HG02623 (cell line): ENCODE measurements at regions not wholly inside any gene's neighbourhood (a gene's known extent, or its start where the extent isn't known, plus 50 kb on each side); places are given as distances from the start of the nearest gene placed in this dataset.
"Not testable (repeated sequence)": the region's sequence is repeated elsewhere in the genome, so short reads cannot be mapped to it uniquely, and the experiment has no call there.

Experiments
- ATAC-seq: cut with Tn5 transposase; IDR thresholded peaks from one replicate; pipeline ENCODE4 v1.9.1; 2021; ENCODE audit warnings: moderate library complexity; ENCODE audit not compliant: unreplicated experiment

- no peak for ATAC-seq
Observed at GRCh38 chr2:204407204-204408014, 137.9 kb upstream of the PARD3B start.

- not testable (repeated sequence) for ATAC-seq
Observed at GRCh38 chr2:204412782-204413181, 132.5 kb upstream of the PARD3B start.

DNA sequence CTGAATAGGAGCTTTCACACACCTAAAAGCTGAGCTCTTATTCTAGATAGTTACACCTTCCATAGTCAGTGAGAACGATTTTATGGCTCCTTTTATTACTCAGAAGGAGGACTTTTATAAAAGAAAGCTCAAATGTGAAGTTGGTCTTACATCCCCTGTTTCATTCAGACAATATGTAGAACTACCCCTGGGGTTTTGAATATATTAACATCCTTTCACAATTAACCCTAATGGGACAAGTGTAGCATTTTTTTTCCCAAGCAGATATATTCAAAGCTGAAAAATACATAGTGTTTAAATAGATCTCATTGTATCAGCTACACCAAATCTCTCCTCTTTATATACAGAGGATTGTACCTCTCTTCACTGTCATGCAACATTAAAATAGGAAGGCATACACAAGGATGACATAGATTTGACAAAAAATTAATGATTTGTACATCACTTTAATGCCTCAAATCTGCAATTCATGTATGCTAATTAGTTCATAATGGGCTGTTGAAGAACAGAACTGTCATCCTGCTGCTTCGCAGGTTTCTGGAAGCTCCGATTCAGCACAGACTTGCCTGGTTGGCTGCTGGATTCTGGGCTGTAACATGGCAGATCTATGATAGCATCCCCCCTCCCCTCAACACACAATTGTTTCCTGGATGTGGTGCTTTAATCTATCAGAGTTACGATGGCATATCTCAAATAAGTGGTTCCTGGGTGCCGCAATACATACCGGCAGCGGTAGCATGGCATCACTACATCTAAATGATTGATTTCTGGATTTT is 129.7 kb upstream of the PARD3B start:
- no peak for ATAC-seq

- no peak for ATAC-seq
Observed at GRCh38 chr2:204416236-204416635, 129.0 kb upstream of the PARD3B start.

- ATAC-seq = no peak
Observed at GRCh38 chr2:204425821-204426220, 119.5 kb upstream of the PARD3B start.

DNA sequence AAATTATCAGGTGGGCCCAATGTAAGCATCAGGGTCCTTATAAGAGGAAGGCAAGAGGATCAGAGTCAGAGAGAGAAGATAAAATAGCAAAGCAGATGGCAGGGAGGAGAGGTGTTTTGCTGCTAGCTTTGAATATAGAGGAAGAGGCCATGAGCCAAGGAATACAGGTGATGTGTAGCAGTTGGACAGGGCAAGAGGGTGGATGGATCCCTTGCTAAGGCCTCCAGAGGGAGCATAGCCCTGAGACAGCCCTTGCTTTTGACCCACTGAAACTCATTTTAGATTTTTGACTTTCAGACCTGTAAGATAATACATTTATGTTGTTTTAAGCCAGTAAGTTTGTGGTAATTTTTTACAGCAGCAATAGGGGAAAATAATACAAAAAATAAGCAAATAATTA is 116.6 kb upstream of the PARD3B start:
- ATAC-seq = no peak

GRCh38 chr2:204431529-204431928 is 113.7 kb upstream of the PARD3B start:
- ATAC-seq = no peak

DNA sequence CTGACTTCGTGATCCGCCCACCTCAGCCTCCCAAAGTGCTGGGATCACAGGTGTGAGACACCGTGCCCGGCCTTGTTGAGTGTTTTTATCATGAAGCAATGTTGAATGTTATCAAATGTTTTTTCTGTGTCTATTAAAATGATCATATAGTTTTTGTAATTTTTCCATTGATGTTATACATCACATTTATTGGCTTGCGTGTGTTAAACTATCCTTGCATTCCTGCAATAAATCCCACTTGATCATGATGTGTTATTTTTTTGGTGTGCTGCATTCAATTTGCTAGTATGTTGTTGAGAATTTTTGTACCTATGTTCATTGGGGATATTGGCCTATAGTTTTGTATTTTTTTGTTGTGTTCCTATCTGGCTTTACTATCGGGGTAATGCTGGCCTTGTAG is 113.1 kb upstream of the PARD3B start:
- ATAC-seq = no peak

GRCh38 chr2:204434660-204435462 is 110.4 kb upstream of the PARD3B start:
- no peak for ATAC-seq

- no peak for ATAC-seq
Observed at GRCh38 chr2:204436230-204436629, 109.0 kb upstream of the PARD3B start.

- no peak for ATAC-seq
Observed at GRCh38 chr2:204437408-204437807, 107.9 kb upstream of the PARD3B start.

DNA sequence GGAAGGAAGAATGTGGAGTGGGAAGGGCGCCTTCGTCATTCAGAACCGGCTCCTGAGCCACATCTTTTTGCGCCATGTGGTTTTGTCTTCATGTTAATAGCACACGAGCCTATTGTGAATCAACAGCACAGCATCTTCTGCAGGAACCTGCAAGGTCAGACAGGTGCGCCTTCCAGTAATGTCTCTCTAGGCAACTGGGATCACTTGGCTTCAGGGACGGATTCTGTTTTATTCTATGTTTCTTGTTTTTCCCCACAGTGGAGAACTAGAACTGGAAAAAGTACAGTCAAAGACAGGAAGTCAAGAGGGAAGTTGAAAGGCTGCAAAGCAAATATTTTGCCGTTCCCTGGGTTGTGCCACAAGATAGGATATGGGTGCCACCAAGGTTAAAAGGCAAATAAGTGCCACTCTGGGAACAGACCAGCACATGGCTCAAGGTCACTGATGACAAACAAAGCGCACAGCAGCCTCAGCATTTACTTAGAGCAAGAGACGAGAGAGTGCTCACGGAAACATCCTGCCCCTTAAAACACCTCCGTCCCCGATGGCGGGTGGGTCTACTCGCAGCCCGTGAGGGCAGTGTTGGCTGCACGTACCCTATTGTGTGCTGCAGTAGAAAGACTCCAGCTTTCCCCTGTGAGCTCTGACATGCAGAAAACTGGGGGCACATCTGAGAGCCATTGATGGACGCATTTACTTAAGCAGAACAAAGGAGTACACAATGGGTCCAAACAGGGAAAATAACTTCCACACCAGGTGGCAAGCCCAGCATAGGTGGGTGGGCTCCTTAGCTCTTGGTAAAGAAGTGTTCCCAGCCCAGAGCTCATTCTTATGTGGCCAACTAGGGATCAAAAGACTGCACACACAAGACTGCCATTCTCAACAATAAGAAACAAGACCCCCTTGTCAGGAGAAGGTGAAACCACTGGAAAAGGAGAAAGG is 107.2 kb upstream of the PARD3B start:
- no peak for ATAC-seq

GRCh38 chr2:204441316-204441715 is 104.0 kb upstream of the PARD3B start:
- no peak for ATAC-seq

GRCh38 chr2:204445149-204445548 is 100.1 kb upstream of the PARD3B start:
- ATAC-seq = no peak

GRCh38 chr2:204447722-204448121 is 97.6 kb upstream of the PARD3B start:
- ATAC-seq = no peak

DNA sequence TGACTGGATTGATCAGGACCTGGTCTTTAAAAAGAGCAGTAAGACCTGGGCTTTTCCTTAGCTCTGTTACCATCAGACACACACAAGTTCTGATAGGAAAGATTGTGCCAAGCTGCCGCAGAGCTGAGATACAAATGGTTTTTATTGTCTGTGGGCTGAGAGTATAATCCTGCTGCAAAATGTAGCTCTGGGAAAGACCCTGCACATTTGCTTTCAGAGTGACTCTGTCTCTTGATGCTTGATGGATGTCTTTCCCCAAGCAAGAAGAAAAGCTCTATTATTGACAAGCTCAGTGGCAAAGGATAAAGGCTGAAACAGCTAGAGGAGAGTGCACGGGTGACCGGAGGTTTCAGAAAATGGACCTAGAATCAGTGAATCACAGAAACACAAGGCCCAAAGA is 95.3 kb upstream of the PARD3B start:
- ATAC-seq = no peak

- no peak for ATAC-seq
Observed at GRCh38 chr2:204451766-204452165, 93.5 kb upstream of the PARD3B start.

DNA sequence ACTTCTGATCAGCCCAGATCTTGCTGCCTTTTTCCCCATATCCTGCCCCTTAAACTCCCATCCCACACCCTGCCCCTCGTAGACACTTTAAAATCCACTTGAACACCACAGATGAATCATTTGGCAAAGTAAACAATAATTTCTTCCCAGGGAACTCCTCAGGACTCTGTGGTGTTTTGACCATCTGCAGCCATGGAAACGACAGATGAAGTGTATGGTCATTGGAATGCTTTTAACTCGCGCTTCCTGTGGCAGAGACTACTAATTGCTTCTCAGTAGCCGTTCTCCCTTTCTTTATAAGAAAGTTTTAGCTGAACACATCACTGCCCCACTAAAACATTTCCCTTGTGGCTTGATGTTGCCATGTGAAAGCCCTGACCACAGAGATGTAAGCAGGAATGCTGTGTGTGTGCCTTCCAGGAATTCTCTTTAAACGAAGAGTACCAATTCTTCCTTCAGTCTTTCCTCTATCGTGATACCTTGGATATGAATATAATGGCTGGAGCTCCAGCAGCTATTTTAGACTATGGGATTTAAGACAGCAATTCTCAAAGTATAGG is 92.7 kb upstream of the PARD3B start:
- ATAC-seq = no peak

- ATAC-seq = no peak
Observed at GRCh38 chr2:204453730-204454167, 91.5 kb upstream of the PARD3B start.
